GM23338 (cell line): ENCODE measurements at regions not wholly inside any gene's neighbourhood (a gene's known extent, or its start where the extent isn't known, plus 50 kb on each side); places are given as distances from the start of the nearest gene placed in this dataset.

Source experiments
- ATAC-seq: fragments of 200-7000 bp; cut with Tn5 transposase; 3 replicates; pipeline ENCODE4 v1.9.1; 2020
- DNase-seq: peaks from one replicate; pipeline ENCODE4 v3.0.0-alpha.2; 2015; ENCODE audit warnings: low spot score
- H2AFZ ChIP-seq: fragments of 200-600 bp; sonication (generic); 2 replicates; pipeline ENCODE4 v1.8.0; 2016; ENCODE audit warnings: antibody characterized with exemption, mild to moderate bottlenecking, moderate library complexity
- H3F3A ChIP-seq: fragments of 200-600 bp; sonication (generic); replicated peaks from 2 replicates; pipeline ENCODE4 v1.8.0; 2017; ENCODE audit warnings: antibody characterized with exemption, mixed run types, low read depth
- H3K27ac ChIP-seq: fragments of 200-600 bp; sonication (generic); 2 replicates; pipeline ENCODE4 v1.6.1; 2016; ENCODE audit warnings: low read depth
- H3K27me3 ChIP-seq: fragments of 200-600 bp; sonication (generic); 2 replicates; pipeline ENCODE4 v1.8.0; 2016; ENCODE audit warnings: mild to moderate bottlenecking, mixed run types, moderate library complexity; ENCODE audit not compliant: insufficient read depth
- H3K36me3 ChIP-seq: fragments of 200-600 bp; sonication (generic); 2 replicates; pipeline ENCODE4 v1.8.0; 2016; ENCODE audit warnings: mild to moderate bottlenecking; ENCODE audit not compliant: insufficient read depth
- H3K4me1 ChIP-seq: fragments of 200-600 bp; sonication (generic); 2 replicates; pipeline ENCODE4 v1.8.0; 2016; ENCODE audit warnings: mild to moderate bottlenecking, moderate library complexity; ENCODE audit not compliant: insufficient read depth
- H3K4me2 ChIP-seq: fragments of 200-600 bp; sonication (generic); 2 replicates; pipeline ENCODE4 v1.7.1; 2017; ENCODE audit warnings: mixed run types
- H3K4me3 ChIP-seq: fragments of 200-600 bp; sonication (generic); 2 replicates; pipeline ENCODE4 v1.6.1; 2016; ENCODE audit warnings: mixed run types
- H3K79me2 ChIP-seq: fragments of 200-600 bp; sonication (generic); replicated peaks from 2 replicates; pipeline ENCODE4 v1.8.0; 2017; ENCODE audit warnings: mild to moderate bottlenecking; ENCODE audit not compliant: insufficient read depth
- H3K9me2 ChIP-seq: fragments of 200-600 bp; sonication (generic); 2 replicates; pipeline ENCODE4 v1.8.0; 2017; ENCODE audit not compliant: insufficient read depth
- H4K20me1 ChIP-seq: fragments of 200-600 bp; sonication (generic); replicated peaks from 2 replicates; pipeline ENCODE4 v1.8.0; 2017; ENCODE audit warnings: mild to moderate bottlenecking; ENCODE audit not compliant: insufficient read depth
- H3K27ac Mint-ChIP-seq: 2 replicates; pipeline ENCODE4 v1.8.0; 2020; ENCODE audit warnings: inconsistent platforms, mild to moderate bottlenecking, moderate library complexity, mixed read lengths
- H3K27me3 Mint-ChIP-seq: 3 replicates; pipeline ENCODE4 v1.8.0; 2022; ENCODE audit warnings: low read depth, mild to moderate bottlenecking, moderate library complexity, mixed read lengths, inconsistent platforms; ENCODE audit not compliant: insufficient read depth, poor library complexity
- H3K36me3 Mint-ChIP-seq: 3 replicates; pipeline ENCODE4 v1.8.0; 2021; ENCODE audit warnings: low read depth, mild to moderate bottlenecking, inconsistent platforms, moderate library complexity, mixed read lengths
- H3K4me1 Mint-ChIP-seq: 3 replicates; pipeline ENCODE4 v1.8.0; 2020; ENCODE audit warnings: mild to moderate bottlenecking, inconsistent platforms, mixed read lengths
- H3K4me3 Mint-ChIP-seq: 3 replicates; pipeline ENCODE4 v1.8.0; 2021; ENCODE audit warnings: moderate library complexity, mild to moderate bottlenecking, inconsistent platforms, mixed read lengths
- H3K9me3 Mint-ChIP-seq: 3 replicates; pipeline ENCODE4 v1.8.0; 2020; ENCODE audit warnings: moderate library complexity, mild to moderate bottlenecking, inconsistent platforms, mixed read lengths
- CREB1 ChIP-seq: fragments of 250-450 bp; sonication (Bioruptor Pico); IDR thresholded peaks from 2 replicates; pipeline ENCODE4 v1.5.0; 2020; ENCODE audit warnings: low read depth, mild to moderate bottlenecking, moderate library complexity
- CTCF ChIP-seq, 2 experiments: fragments of 200-600 bp in 1 of 2; sonication (generic) in 1 of 2; conservative IDR thresholded peaks; 2 replicates each; pipeline versions ENCODE4 v1.5.1 to v1.6.1; 2016 to 2017; ENCODE audit warnings: antibody characterized with exemption in 2 of 2, low read depth in 2 of 2, mild to moderate bottlenecking in 2 of 2, moderate library complexity in 1 of 2
- ETS1 ChIP-seq: IDR thresholded peaks from 2 replicates; pipeline ENCODE4 v1.6.1; 2016; ENCODE audit warnings: antibody characterized with exemption
- EZH2 ChIP-seq: fragments of 200-600 bp; sonication (generic); IDR thresholded peaks from one replicate; pipeline ENCODE4 v1.8.0; 2017; ENCODE audit warnings: antibody characterized with exemption, mild to moderate bottlenecking, low read depth; ENCODE audit not compliant: unreplicated experiment
- EZH2phosphoT487 ChIP-seq: fragments of 200-600 bp; sonication (generic); IDR thresholded peaks from one replicate; pipeline ENCODE4 v1.8.1; 2018; ENCODE audit warnings: antibody characterized with exemption; ENCODE audit not compliant: unreplicated experiment
- JUNB ChIP-seq: IDR thresholded peaks from one replicate; pipeline ENCODE4 v1.6.1; 2016; ENCODE audit warnings: antibody characterized with exemption; ENCODE audit not compliant: unreplicated experiment
- NANOG ChIP-seq: IDR thresholded peaks from 2 replicates; pipeline ENCODE4 v1.6.1; 2016; ENCODE audit warnings: antibody characterized with exemption, borderline replicate concordance
- POLR2AphosphoS5 ChIP-seq: IDR thresholded peaks from 2 replicates; pipeline ENCODE4 v1.6.1; 2016; ENCODE audit warnings: antibody characterized with exemption, low read depth
- REST ChIP-seq: IDR thresholded peaks from one replicate; pipeline ENCODE4 v1.6.1; 2018; ENCODE audit warnings: antibody characterized with exemption; ENCODE audit not compliant: unreplicated experiment
- STAT1 ChIP-seq: IDR thresholded peaks from one replicate; pipeline ENCODE4 v1.6.1; 2016; ENCODE audit warnings: antibody characterized with exemption; ENCODE audit not compliant: unreplicated experiment
- ZNF114 ChIP-seq: fragments of 250-450 bp; sonication (Bioruptor Pico); IDR thresholded peaks from 2 replicates; pipeline ENCODE4 v1.5.0; 2020; ENCODE audit warnings: mild to moderate bottlenecking, moderate library complexity
- ZNF331 ChIP-seq: fragments of 250-450 bp; sonication (Bioruptor Pico); IDR thresholded peaks from 2 replicates; pipeline ENCODE4 v1.5.0; 2020; ENCODE audit warnings: low read depth, mild to moderate bottlenecking, moderate library complexity
- ZNF462 ChIP-seq: fragments of 250-450 bp; sonication (Bioruptor Pico); IDR thresholded peaks from 2 replicates; pipeline ENCODE4 v1.5.0; 2020; ENCODE audit warnings: mild to moderate bottlenecking, moderate library complexity

- Mint-ChIP-seq H3K27me3 (peaks cover 6% of the 10 kb centered on the region), H3K27ac (no peak overlapping the region), H3K4me1 (peaks cover 11% of the 10 kb centered on the region), H3K9me3 (no peaks in the 10 kb centered on the region; the same call in 2 of the 3 replicates), H3K36me3 (no peaks in the 10 kb centered on the region), H3K4me3 (no peak overlapping the region)
- Histone ChIP-seq H3K4me2 (no peak overlapping the region), H4K20me1 (no peaks in the 10 kb centered on the region), H3K27me3 (no peaks in the 10 kb centered on the region), H3K9me2 (0 out of 2 replicates have a peak, but pooled peaks cover 5% of the 10 kb centered on the region), H2AFZ (no peak overlapping the region), H3K4me1 (no peaks in the 10 kb centered on the region), H3K36me3 (no peaks in the 10 kb centered on the region), H3F3A (no peaks in the 10 kb centered on the region), H3K4me3 (no peak overlapping the region), H3K79me2 (no peaks in the 10 kb centered on the region), H3K27ac (no peak overlapping the region)
- no peak for ATAC-seq
- no peak for DNase-seq
- no peak for TF ChIP-seq NANOG
- no peak for TF ChIP-seq CREB1
- TF ChIP-seq EZH2phosphoT487: no peak
- TF ChIP-seq EZH2: no peak
- no peak for TF ChIP-seq CTCF (conservative IDR thresholded peaks at IDR 0.05; ENCODE audit: low read depth in 2 of 2)
- TF ChIP-seq ZNF331 (CRISPR knock-in tag): no peak
- no peak for TF ChIP-seq STAT1
- TF ChIP-seq ZNF114: no peak
- no peak for TF ChIP-seq ZNF462 (CRISPR knock-in tag)
- no peak for TF ChIP-seq JUNB
- TF ChIP-seq POLR2AphosphoS5: no peak
- TF ChIP-seq ETS1: no peak
- TF ChIP-seq REST: no peak
Observed at GRCh38 chr10:113993489-113993991, 50.1 kb upstream of the ADRB1 start.
